ENCODE measurements at regions not wholly inside any gene's neighbourhood (a gene's known extent, or its start where the extent isn't known, plus 50 kb on each side); places are given as distances from the start of the nearest gene placed in this dataset.
A peak's percentile ranks its signal among the peaks of the same experiment; 100 is the strongest.
"Not testable (repeated sequence)": the region's sequence is repeated elsewhere in the genome, so short reads cannot be mapped to it uniquely, and the experiment has no call there.

DNA sequence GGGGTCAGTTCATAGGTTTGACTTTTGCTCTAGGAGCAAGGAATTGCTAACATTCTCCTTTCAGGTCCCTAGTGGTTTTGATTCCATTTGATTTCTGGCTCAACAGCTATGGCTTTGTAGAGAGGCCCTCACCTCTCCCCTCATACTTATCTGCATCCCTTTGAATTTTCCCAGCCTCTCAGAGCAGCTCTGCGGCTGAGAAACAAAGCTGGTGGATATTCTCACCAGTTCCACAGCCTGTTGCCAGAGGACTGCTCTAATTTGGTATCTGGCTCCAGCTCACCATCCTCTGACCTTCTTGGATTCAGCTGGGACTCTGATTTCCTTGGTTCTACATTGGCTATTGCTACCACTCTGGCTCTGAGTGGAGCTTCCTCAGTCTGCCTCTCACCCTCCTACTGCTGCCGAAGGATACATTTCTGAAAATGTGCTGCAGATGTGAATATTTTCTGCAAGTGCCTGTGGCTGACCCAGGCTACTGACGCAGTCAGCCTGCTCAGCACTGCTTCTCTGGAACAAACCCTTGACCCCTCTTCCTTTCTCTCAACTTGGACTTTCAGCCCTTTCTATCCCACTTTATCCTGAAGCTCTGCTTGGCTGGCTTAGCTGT, 110.9 kb upstream of the ENPEP start:
- Histone ChIP-seq H3K9me3 (ENCODE audit: control insufficient read depth in 2 of 2, low read length in 2 of 2) (peaks cover 0 to 4% of the 10 kb centered on the region in 2 donors), H3K27ac (ENCODE audit: low read length) (peak overlapping the region; percentile 18), H3K27me3 (ENCODE audit: control insufficient read depth in 1 of 2, insufficient read depth in 2 of 2, low read length in 2 of 2) (no peaks in the 10 kb centered on the region), H3K4me1 (ENCODE audit: control insufficient read depth, insufficient read depth, low read length) (no peaks in the 10 kb centered on the region), H3K9ac (ENCODE audit: low read length in 2 of 2) (no peak overlapping the region), H3K36me3 (ENCODE audit: control insufficient read depth in 2 of 2, insufficient read depth in 2 of 2, low read length in 2 of 2) (no peaks in the 10 kb centered on the region), H3K4me3 (ENCODE audit: low read length in 2 of 2) (no peak overlapping the region)

DNA sequence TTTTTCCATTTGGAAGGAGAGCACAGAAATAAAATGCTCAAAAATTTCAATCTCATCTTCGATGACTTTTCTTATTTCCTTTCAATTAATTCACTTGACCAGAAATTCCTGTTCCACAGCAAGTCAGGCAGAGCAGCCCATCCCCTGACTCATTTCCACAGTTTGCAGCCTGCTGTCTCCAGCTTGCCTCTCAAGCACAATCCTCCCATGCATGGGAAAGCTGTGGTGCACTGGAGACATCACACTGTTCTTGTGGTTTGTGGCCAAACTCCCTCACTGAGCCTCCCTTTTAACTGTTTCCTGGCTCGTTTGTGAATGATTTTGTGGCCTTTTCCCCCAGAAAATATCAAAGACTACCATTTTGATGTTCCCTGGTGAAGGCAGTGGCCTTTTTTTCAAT, 114.0 kb upstream of the ENPEP start:
- H3K4me3 ChIP-seq (ENCODE audit: low read length in 2 of 2): no peak overlapping the region
- H3K27me3 ChIP-seq (ENCODE audit: control insufficient read depth in 1 of 2, insufficient read depth in 2 of 2, low read length in 2 of 2): no peaks in the 10 kb centered on the region
- no peak overlapping the region for H3K27ac ChIP-seq (ENCODE audit: low read length)

DNA sequence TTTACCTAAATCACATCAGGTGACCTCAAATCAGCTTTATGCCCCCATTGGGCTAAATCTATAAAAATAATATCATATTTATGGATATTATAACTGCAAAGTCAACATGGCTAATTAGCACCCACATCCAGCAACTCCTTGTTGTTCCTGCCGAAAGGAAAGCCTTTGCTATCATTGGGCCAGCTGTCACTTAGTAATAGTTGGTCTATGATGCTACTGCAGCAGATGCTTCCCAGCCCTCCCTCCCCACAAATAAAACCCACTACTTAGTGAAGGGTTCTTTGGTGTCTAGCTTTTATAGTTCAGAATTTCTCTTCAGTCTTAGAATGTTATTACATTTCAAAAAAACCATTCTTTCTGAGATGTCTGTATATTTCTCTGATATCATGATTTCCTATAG, 116.9 kb upstream of the ENPEP start:
- Histone ChIP-seq H3K27me3 (ENCODE audit: control insufficient read depth in 1 of 2, insufficient read depth in 2 of 2, low read length in 2 of 2) (no peaks in the 10 kb centered on the region), H3K36me3 (ENCODE audit: control insufficient read depth in 2 of 2, insufficient read depth in 2 of 2, low read length in 2 of 2) (no peaks in the 10 kb centered on the region), H3K27ac (ENCODE audit: low read length) (no peak overlapping the region), H3K9ac (ENCODE audit: low read length in 2 of 2) (no peak overlapping the region), H3K4me1 (ENCODE audit: control insufficient read depth, insufficient read depth, low read length) (no peaks in the 10 kb centered on the region), H3K4me3 (ENCODE audit: low read length in 2 of 2) (no peak overlapping the region), H3K9me3 (ENCODE audit: control insufficient read depth in 2 of 2, low read length in 2 of 2) (no peaks in the 10 kb centered on the region)

More for the DNA sequence above, 114.0 kb upstream of the ENPEP start:
- Histone ChIP-seq H3K9ac (ENCODE audit: low read length in 2 of 2) (no peak overlapping the region), H3K9me3 (ENCODE audit: control insufficient read depth in 2 of 2, low read length in 2 of 2) (no peaks in the 10 kb centered on the region), H3K4me1 (ENCODE audit: control insufficient read depth, insufficient read depth, low read length) (no peaks in the 10 kb centered on the region), H3K36me3 (ENCODE audit: control insufficient read depth in 2 of 2, insufficient read depth in 2 of 2, low read length in 2 of 2) (no peaks in the 10 kb centered on the region)

DNA sequence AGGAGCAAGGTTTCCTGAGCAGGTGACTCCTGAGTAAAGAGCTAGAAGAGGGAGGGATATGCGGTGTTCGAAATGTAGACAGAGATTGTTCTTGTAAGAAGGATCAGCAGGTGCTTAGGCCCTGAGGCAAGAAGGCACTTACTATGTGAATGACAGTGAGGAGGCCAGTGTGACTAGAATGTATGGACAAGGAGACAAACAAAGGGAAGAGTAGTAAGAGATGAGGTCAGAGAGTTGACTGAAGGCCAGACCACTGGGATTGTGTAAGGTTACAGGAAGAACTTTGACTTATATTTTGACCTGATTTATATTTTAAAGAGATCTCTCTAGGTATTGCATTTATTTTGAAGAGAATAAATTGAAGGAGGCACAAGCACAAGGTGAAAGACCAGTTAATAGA, 118.4 kb upstream of the ENPEP start:
- Histone ChIP-seq H3K4me3 (ENCODE audit: low read length in 2 of 2) (no peak overlapping the region), H3K36me3 (ENCODE audit: control insufficient read depth in 2 of 2, insufficient read depth in 2 of 2, low read length in 2 of 2) (no peaks in the 10 kb centered on the region), H3K9me3 (ENCODE audit: control insufficient read depth in 2 of 2, low read length in 2 of 2) (no peaks in the 10 kb centered on the region), H3K9ac (ENCODE audit: low read length in 2 of 2) (no peak overlapping the region), H3K4me1 (ENCODE audit: control insufficient read depth, insufficient read depth, low read length) (no peaks in the 10 kb centered on the region), H3K27ac (ENCODE audit: low read length) (no peak overlapping the region), H3K27me3 (ENCODE audit: control insufficient read depth in 1 of 2, insufficient read depth in 2 of 2, low read length in 2 of 2) (no peaks in the 10 kb centered on the region)

GRCh38 chr4:110354460-110354859, 121.5 kb upstream of the ENPEP start:
- H3K4me3 ChIP-seq (ENCODE audit: low read length in 2 of 2): no peak overlapping the region
- H3K4me1 ChIP-seq (ENCODE audit: control insufficient read depth, insufficient read depth, low read length): no peaks in the 10 kb centered on the region
- H3K9me3 ChIP-seq (ENCODE audit: control insufficient read depth in 2 of 2, low read length in 2 of 2): no peaks in the 10 kb centered on the region
- H3K27me3 ChIP-seq (ENCODE audit: control insufficient read depth in 1 of 2, insufficient read depth in 2 of 2, low read length in 2 of 2): no peaks in the 10 kb centered on the region
- no peak overlapping the region for H3K9ac ChIP-seq (ENCODE audit: low read length in 2 of 2)
- no peaks in the 10 kb centered on the region for H3K36me3 ChIP-seq (ENCODE audit: control insufficient read depth in 2 of 2, insufficient read depth in 2 of 2, low read length in 2 of 2)
- H3K27ac ChIP-seq (ENCODE audit: low read length): no peak overlapping the region

GRCh38 chr4:110352670-110353442, 123.1 kb upstream of the ENPEP start:
- Histone ChIP-seq H3K9me3 (ENCODE audit: control insufficient read depth in 2 of 2, low read length in 2 of 2) (no peaks in the 10 kb centered on the region), H3K9ac (ENCODE audit: low read length in 2 of 2) (no peak overlapping the region), H3K4me1 (ENCODE audit: control insufficient read depth, insufficient read depth, low read length) (no peaks in the 10 kb centered on the region), H3K27ac (ENCODE audit: low read length) (no peak overlapping the region), H3K27me3 (ENCODE audit: control insufficient read depth in 1 of 2, insufficient read depth in 2 of 2, low read length in 2 of 2) (no peaks in the 10 kb centered on the region), H3K36me3 (ENCODE audit: control insufficient read depth in 2 of 2, insufficient read depth in 2 of 2, low read length in 2 of 2) (no peaks in the 10 kb centered on the region), H3K4me3 (ENCODE audit: low read length in 2 of 2) (no peak overlapping the region)

GRCh38 chr4:110348711-110349383, 127.1 kb upstream of the ENPEP start:
- Histone ChIP-seq H3K9ac (ENCODE audit: low read length in 2 of 2) (no peak overlapping the region), H3K36me3 (ENCODE audit: control insufficient read depth in 2 of 2, insufficient read depth in 2 of 2, low read length in 2 of 2) (no peaks in the 10 kb centered on the region), H3K9me3 (ENCODE audit: control insufficient read depth in 2 of 2, low read length in 2 of 2) (no peaks in the 10 kb centered on the region), H3K4me1 (ENCODE audit: control insufficient read depth, insufficient read depth, low read length) (no peaks in the 10 kb centered on the region), H3K4me3 (ENCODE audit: low read length in 2 of 2) (no peak overlapping the region), H3K27me3 (ENCODE audit: control insufficient read depth in 1 of 2, insufficient read depth in 2 of 2, low read length in 2 of 2) (no peaks in the 10 kb centered on the region), H3K27ac (ENCODE audit: low read length) (no peak overlapping the region)

- Histone ChIP-seq H3K36me3 (ENCODE audit: control insufficient read depth in 2 of 2, insufficient read depth in 2 of 2, low read length in 2 of 2) (no peaks in the 10 kb centered on the region), H3K4me1 (ENCODE audit: control insufficient read depth, insufficient read depth, low read length) (no peaks in the 10 kb centered on the region), H3K9ac (ENCODE audit: low read length in 2 of 2) (no peak overlapping the region), H3K27ac (ENCODE audit: low read length) (no peak overlapping the region), H3K27me3 (ENCODE audit: control insufficient read depth in 1 of 2, insufficient read depth in 2 of 2, low read length in 2 of 2) (peaks cover 0 to 4% of the 10 kb centered on the region in 2 donors), H3K4me3 (ENCODE audit: low read length in 2 of 2) (no peak overlapping the region), H3K9me3 (ENCODE audit: control insufficient read depth in 2 of 2, low read length in 2 of 2) (no peaks in the 10 kb centered on the region)
Observed at GRCh38 chr4:110347805-110348204, 128.2 kb upstream of the ENPEP start.

GRCh38 chr4:110344165-110344564, 131.8 kb upstream of the ENPEP start:
- Histone ChIP-seq H3K9ac (ENCODE audit: low read length in 2 of 2) (no peak overlapping the region), H3K4me1 (ENCODE audit: control insufficient read depth, insufficient read depth, low read length) (no peaks in the 10 kb centered on the region), H3K27me3 (ENCODE audit: control insufficient read depth in 1 of 2, insufficient read depth in 2 of 2, low read length in 2 of 2) (peaks cover 0 to 4% of the 10 kb centered on the region in 2 donors), H3K4me3 (ENCODE audit: low read length in 2 of 2) (no peak overlapping the region), H3K36me3 (ENCODE audit: control insufficient read depth in 2 of 2, insufficient read depth in 2 of 2, low read length in 2 of 2) (no peaks in the 10 kb centered on the region), H3K9me3 (ENCODE audit: control insufficient read depth in 2 of 2, low read length in 2 of 2) (no peaks in the 10 kb centered on the region), H3K27ac (ENCODE audit: low read length) (no peak overlapping the region)

DNA sequence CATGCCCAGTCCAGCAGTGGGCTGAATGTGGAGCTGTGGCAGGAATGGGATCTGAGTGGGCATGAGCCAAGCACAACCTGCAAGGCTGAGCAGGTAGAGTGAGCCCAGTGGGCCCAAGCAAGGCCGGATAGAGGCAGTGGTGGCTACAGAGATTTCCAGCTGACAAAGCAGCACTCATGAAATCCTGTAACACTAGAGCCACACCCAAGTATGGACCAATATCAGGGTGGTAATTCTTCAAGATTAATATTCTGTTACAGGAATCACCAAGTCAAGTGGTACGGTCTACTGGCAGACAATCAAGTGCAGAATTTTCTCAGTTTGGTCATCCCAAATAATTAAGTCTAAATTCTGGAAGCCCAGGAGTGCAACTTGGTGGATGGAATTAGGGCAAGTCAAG, 132.4 kb upstream of the ENPEP start:
- peaks cover 0 to 4% of the 10 kb centered on the region in 2 donors for H3K27me3 ChIP-seq (ENCODE audit: control insufficient read depth in 1 of 2, insufficient read depth in 2 of 2, low read length in 2 of 2)
- no peaks in the 10 kb centered on the region for H3K9me3 ChIP-seq (ENCODE audit: control insufficient read depth in 2 of 2, low read length in 2 of 2)
- no peaks in the 10 kb centered on the region for H3K4me1 ChIP-seq (ENCODE audit: control insufficient read depth, insufficient read depth, low read length)
- no peak overlapping the region for H3K27ac ChIP-seq (ENCODE audit: low read length)
- H3K36me3 ChIP-seq (ENCODE audit: control insufficient read depth in 2 of 2, insufficient read depth in 2 of 2, low read length in 2 of 2): no peaks in the 10 kb centered on the region
- no peak overlapping the region for H3K4me3 ChIP-seq (ENCODE audit: low read length in 2 of 2)
- no peak overlapping the region for H3K9ac ChIP-seq (ENCODE audit: low read length in 2 of 2)

GRCh38 chr4:110341118-110341517, 134.8 kb upstream of the ENPEP start:
- H3K27ac ChIP-seq (ENCODE audit: low read length); H3K4me3 ChIP-seq (ENCODE audit: low read length in 2 of 2); H3K4me1 ChIP-seq (ENCODE audit: control insufficient read depth, insufficient read depth, low read length); H3K27me3 ChIP-seq (ENCODE audit: control insufficient read depth in 1 of 2, insufficient read depth in 2 of 2, low read length in 2 of 2); H3K9ac ChIP-seq (ENCODE audit: low read length in 2 of 2); H3K36me3 ChIP-seq (ENCODE audit: control insufficient read depth in 2 of 2, insufficient read depth in 2 of 2, low read length in 2 of 2); H3K9me3 ChIP-seq (ENCODE audit: control insufficient read depth in 2 of 2, low read length in 2 of 2): not testable (repeated sequence)

Data from stomach smooth muscle (tissue), 2 donors.